H1 (cell line): ENCODE measurements at regions not wholly inside any gene's neighbourhood (a gene's known extent, or its start where the extent isn't known, plus 50 kb on each side); places are given as distances from the start of the nearest gene placed in this dataset.

Experiments used
- CTCF ChIA-PET: fragments of 300-600 bp; sonication (Branson Sonifier 250); formaldehyde crosslinking; loops from one replicate; lab custom pipeline; 2021; ENCODE audit not compliant: partially characterized antibody; lab: Charles Lee
- POLR2A ChIA-PET: fragments of 300-600 bp; sonication (Branson Sonifier 250); formaldehyde crosslinking; loops from one replicate; lab custom pipeline; 2021; ENCODE audit warnings: inconsistent platforms; ENCODE audit not compliant: partially characterized antibody; lab: Charles Lee
- DNase-seq, 2 experiments: peaks; one replicate each; pipeline versions ENCODE4 v3.0.0 to v3.0.0-alpha.2; 2010 to 2022; ENCODE audit warnings: low spot score in 2 of 2, low read depth in 1 of 2, mixed read lengths in 1 of 2
- FAIRE-seq: peaks from 2 replicates; lab custom pipeline; 2011; peaks lifted over from hg19 to GRCh38; lab: Jason Lieb, UNC
- H2AFZ ChIP-seq: 2 replicates; pipeline ENCODE4 v1.8.1; 2012; ENCODE audit warnings: low read length, inconsistent platforms
- H2AK5ac ChIP-seq: 2 replicates; pipeline ENCODE4 v1.6.1; 2013; ENCODE audit warnings: low read depth, low read length
- H2BK120ac ChIP-seq: replicated peaks from 2 replicates; pipeline ENCODE3; 2013; ENCODE audit warnings: low read depth, low read length, inconsistent platforms
- H2BK12ac ChIP-seq: 2 replicates; pipeline ENCODE4 v1.6.1; 2013; ENCODE audit warnings: low read depth, low read length
- H2BK15ac ChIP-seq: 2 replicates; pipeline ENCODE4 v1.6.1; 2013; ENCODE audit warnings: low read length
- H2BK20ac ChIP-seq: 2 replicates; pipeline ENCODE4 v1.6.1; 2013; ENCODE audit warnings: low read length
- H2BK5ac ChIP-seq: 2 replicates; pipeline ENCODE4 v1.6.1; 2013; ENCODE audit warnings: low read depth, low read length
- H3K14ac ChIP-seq: 2 replicates; pipeline ENCODE4 v1.6.1; 2013; ENCODE audit warnings: inconsistent platforms; ENCODE audit not compliant: insufficient read length
- H3K18ac ChIP-seq: 2 replicates; pipeline ENCODE4 v1.6.1; 2013; ENCODE audit warnings: low read length; ENCODE audit errors: extremely low read depth
- H3K23ac ChIP-seq: 2 replicates; pipeline ENCODE4 v1.6.1; 2013; ENCODE audit warnings: inconsistent platforms; ENCODE audit not compliant: insufficient read length
- H3K23me2 ChIP-seq: 2 replicates; pipeline ENCODE4 v1.6.1; 2013; ENCODE audit warnings: low read depth, low read length
- H3K27ac ChIP-seq: 2 replicates; pipeline ENCODE4 v1.6.1; 2011; ENCODE audit warnings: low read depth, low read length, inconsistent platforms
- H3K27me3 ChIP-seq, 4 experiments: replicated peaks in 1 of 4; 1 replicate in 1 of 4; 2 replicates in 3 of 4; pipeline versions ENCODE4 v1.6.1 to v1.8.1; 2011 to 2013; ENCODE audit warnings: low read length in 3 of 4, mild to moderate bottlenecking in 3 of 4, inconsistent platforms in 2 of 4, mixed read lengths in 2 of 4, moderate library complexity in 1 of 4; ENCODE audit not compliant: control insufficient read depth in 3 of 4, insufficient read depth in 3 of 4; ENCODE audit errors: extremely low read depth in 1 of 4
- H3K36me3 ChIP-seq, 4 experiments: 2 replicates each; pipeline versions ENCODE4 v1.6.1 to v1.8.1; 2011 to 2013; ENCODE audit warnings: mild to moderate bottlenecking in 4 of 4, low read length in 3 of 4, moderate library complexity in 2 of 4, control low read depth in 1 of 4, inconsistent platforms in 1 of 4; ENCODE audit not compliant: insufficient read depth in 4 of 4, control insufficient read depth in 2 of 4
- H3K4ac ChIP-seq: replicated peaks from 2 replicates; pipeline ENCODE3; 2013; ENCODE audit warnings: low read length, low read depth, mixed read lengths, inconsistent platforms; ENCODE audit not compliant: insufficient read length
- H3K4me1 ChIP-seq, 4 experiments: replicated peaks in 1 of 4; 1 replicate in 1 of 4; 2 replicates in 3 of 4; pipeline versions ENCODE4 v1.6.1 to v1.8.1; 2011 to 2013; ENCODE audit warnings: low read length in 3 of 4, inconsistent platforms in 2 of 4, mixed read lengths in 1 of 4; ENCODE audit not compliant: insufficient read depth in 4 of 4, control insufficient read depth in 3 of 4
- H3K4me2 ChIP-seq, 2 experiments: 2 replicates each; pipeline versions ENCODE4 v1.6.1 to v1.8.1; 2011 to 2013; ENCODE audit warnings: low read depth in 2 of 2, low read length in 2 of 2, control low read depth in 1 of 2, inconsistent platforms in 1 of 2, mild to moderate bottlenecking in 1 of 2; ENCODE audit not compliant: insufficient read depth in 1 of 2
- H3K4me3 ChIP-seq, 4 experiments: fragments of 200-600, 300-600 bp in 1 of 4; sonication (generic), shearing (Covaris generic), sonication (Bioruptor Twin) in 1 of 4; 2 replicates each; pipeline versions ENCODE4 v1.5.1 to v1.8.1; 2011 to 2016; ENCODE audit warnings: low read length in 4 of 4, low read depth in 3 of 4, control low read depth in 2 of 4, inconsistent platforms in 2 of 4, mild to moderate bottlenecking in 2 of 4, mixed read lengths in 1 of 4, moderate library complexity in 1 of 4; ENCODE audit not compliant: insufficient read depth in 2 of 4; ENCODE audit errors: extremely low read depth in 1 of 4
- H3K56ac ChIP-seq: replicated peaks from 2 replicates; pipeline ENCODE3; 2013; ENCODE audit warnings: low read depth, mild to moderate bottlenecking, mixed read lengths, low read length, inconsistent platforms; ENCODE audit not compliant: insufficient read length
- H3K79me1 ChIP-seq: 2 replicates; pipeline ENCODE4 v1.6.1; 2013; ENCODE audit warnings: low read depth, low read length, control low read depth
- H3K79me2 ChIP-seq, 2 experiments: 2 replicates each; pipeline versions ENCODE4 v1.6.1 to v1.8.1; 2012 to 2013; ENCODE audit warnings: low read length in 2 of 2, mild to moderate bottlenecking in 2 of 2, inconsistent platforms in 1 of 2; ENCODE audit not compliant: insufficient read depth in 2 of 2, control insufficient read depth in 1 of 2
- H3K9ac ChIP-seq, 4 experiments: replicated peaks in 1 of 4; 1 replicate in 1 of 4; 2 replicates in 3 of 4; pipeline versions ENCODE4 v1.6.1 to v1.8.1; 2011 to 2013; ENCODE audit warnings: low read depth in 3 of 4, low read length in 3 of 4, control low read depth in 2 of 4, mild to moderate bottlenecking in 2 of 4, moderate library complexity in 2 of 4, inconsistent platforms in 1 of 4; ENCODE audit errors: extremely low read depth in 1 of 4
- H3K9me3 ChIP-seq, 2 experiments: 2 replicates each; pipeline versions ENCODE4 v1.6.1 to v1.8.1; 2012 to 2013; ENCODE audit warnings: mild to moderate bottlenecking in 2 of 2, moderate library complexity in 2 of 2, control low read depth in 1 of 2, inconsistent platforms in 1 of 2, low read depth in 1 of 2, low read length in 1 of 2, mixed read lengths in 1 of 2; ENCODE audit not compliant: insufficient read depth in 2 of 2
- H4K20me1 ChIP-seq, 2 experiments: replicated peaks in 1 of 2; 2 replicates each; pipeline versions ENCODE3 to v1.8.1; 2011 to 2013; ENCODE audit warnings: inconsistent platforms in 2 of 2, low read length in 2 of 2, mild to moderate bottlenecking in 1 of 2; ENCODE audit not compliant: insufficient read depth in 2 of 2, control insufficient read depth in 1 of 2
- H4K5ac ChIP-seq: 2 replicates; pipeline ENCODE4 v1.6.1; 2013; ENCODE audit warnings: low read length, low read depth, mixed read lengths, inconsistent platforms; ENCODE audit not compliant: insufficient read length
- H4K8ac ChIP-seq: 2 replicates; pipeline ENCODE4 v1.8.0; 2013; ENCODE audit warnings: mild to moderate bottlenecking, moderate library complexity, low read length, inconsistent platforms; ENCODE audit not compliant: insufficient read depth; ENCODE audit errors: extremely low read depth
- H4K91ac ChIP-seq: replicated peaks from 2 replicates; pipeline ENCODE3; 2013; ENCODE audit warnings: low read length, mixed read lengths, inconsistent platforms; ENCODE audit not compliant: insufficient read length
- ATF2 ChIP-seq: IDR thresholded peaks from 2 replicates; pipeline ENCODE4 v1.6.1; 2012; ENCODE audit warnings: low read length, inconsistent platforms
- CBX8 ChIP-seq: fragments of 300-800, 300-1000 bp; sonication (generic); IDR thresholded peaks from 2 replicates; pipeline ENCODE4 v1.7.1; 2016; ENCODE audit warnings: low read depth, low read length, borderline replicate concordance
- E2F6 ChIP-seq: IDR thresholded peaks from 2 replicates; pipeline ENCODE4 v1.6.1; 2012; ENCODE audit warnings: inconsistent platforms
- EGR1 ChIP-seq: IDR thresholded peaks from 2 replicates; pipeline ENCODE4 v1.6.1; 2011; ENCODE audit warnings: low read depth, low read length, borderline replicate concordance
- RAD21 ChIP-seq, 2 experiments: IDR thresholded peaks in 1 of 2; conservative IDR thresholded peaks in 1 of 2; 2 replicates each; pipeline ENCODE4 v1.6.1; 2011; ENCODE audit warnings: low read depth in 2 of 2, low read length in 2 of 2, improper control_type of control experiment in 1 of 2, inconsistent platforms in 1 of 2, mild to moderate bottlenecking in 1 of 2, moderate library complexity in 1 of 2
- SIX5 ChIP-seq: IDR thresholded peaks from 2 replicates; pipeline ENCODE4 v1.6.1; 2011; ENCODE audit warnings: mild to moderate bottlenecking, low read depth, low read length
- SRF ChIP-seq: IDR thresholded peaks from 2 replicates; pipeline ENCODE4 v1.6.1; 2011; ENCODE audit warnings: mild to moderate bottlenecking, low read depth, low read length, moderate library complexity
- WGBS, 2 experiments: shearing (Covaris generic) in 1 of 2; methylation state at CpG; one replicate each; pipeline versions ENCODE4 v1.1.6 to v1.1.7; 2013 to 2015; ENCODE audit warnings: low lambda C conversion rate in 2 of 2, mixed read lengths in 2 of 2, inconsistent platforms in 1 of 2, low coverage in 1 of 2, missing lambda C conversion rate in 1 of 2; ENCODE audit not compliant: insufficient replicate concordance in 2 of 2, insufficient coverage in 1 of 2, insufficient read length in 1 of 2; ENCODE audit errors: extremely low coverage in 1 of 2, missing lambda C conversion rate in 1 of 2; 5-methylcytosine and 5-hydroxymethylcytosine counted together

- Histone ChIP-seq H3K4me3 (no peak overlapping the region), H2BK120ac (no peak overlapping the region), H2BK15ac (no peak overlapping the region), H2BK12ac (no peak overlapping the region), H3K79me1 (no peaks in the 10 kb centered on the region), H4K20me1 (no peaks in the 10 kb centered on the region), H3K4me1 (no peaks in the 10 kb centered on the region), H2BK5ac (no peak overlapping the region), H2AFZ (no peak overlapping the region), H2AK5ac (no peak overlapping the region), H3K27ac (no peak overlapping the region), H3K36me3 (no peaks in the 10 kb centered on the region), H3K18ac (no peak overlapping the region), H3K4me2 (no peak overlapping the region), H3K9me3 (peaks cover 7 to 13% of the 10 kb centered on the region in 2 experiments; a peak in 3 of 4 replicates), H4K91ac (no peak overlapping the region), H3K23ac (no peak overlapping the region), H3K4ac (no peak overlapping the region), H2BK20ac (no peak overlapping the region), H4K8ac (no peak overlapping the region), H3K23me2 (no peaks in the 10 kb centered on the region; the same call in 1 of the 2 replicates), H3K27me3 (no peaks in the 10 kb centered on the region), H3K56ac (no peak overlapping the region), H3K9ac (no peak overlapping the region), H3K14ac (no peak overlapping the region), H3K79me2 (no peaks in the 10 kb centered on the region), H4K5ac (no peak overlapping the region)
- FAIRE-seq, result no peak
- ChIA-PET CTCF (interaction anchor here (0.6 to 2.0 kb wide), 4 partner anchors 14 to 176 kb away, joined by 3 to 4 read pairs (median 4); no protein-coding TSS in a partner anchor), POLR2A (no interaction called here)
- DNase-seq, result no peak
- WGBS, 2 experiments, result 90% methylated on average over 4 of the region's 4 CpGs; no CpG with 5 or more reads in 1 of the 2 experiments
- TF ChIP-seq EGR1 (no peak), SIX5 (no peak), RAD21 (IDR thresholded peaks at IDR 0.05 in 1 of 2, conservative IDR thresholded peaks at IDR 0.05 in 1 of 2; ENCODE audit: low read depth in 2 of 2, low read length in 2 of 2) (no peak), CBX8 (no peak), ATF2 (no peak), SRF (no peak), E2F6 (no peak)
Observed at GRCh38 chr3:13939206-13939605, 59.3 kb upstream of the WNT7A start.
